ENCODE measurements at regions not wholly inside any gene's neighbourhood (a gene's known extent, or its start where the extent isn't known, plus 50 kb on each side); places are given as distances from the start of the nearest gene placed in this dataset.

DNA sequence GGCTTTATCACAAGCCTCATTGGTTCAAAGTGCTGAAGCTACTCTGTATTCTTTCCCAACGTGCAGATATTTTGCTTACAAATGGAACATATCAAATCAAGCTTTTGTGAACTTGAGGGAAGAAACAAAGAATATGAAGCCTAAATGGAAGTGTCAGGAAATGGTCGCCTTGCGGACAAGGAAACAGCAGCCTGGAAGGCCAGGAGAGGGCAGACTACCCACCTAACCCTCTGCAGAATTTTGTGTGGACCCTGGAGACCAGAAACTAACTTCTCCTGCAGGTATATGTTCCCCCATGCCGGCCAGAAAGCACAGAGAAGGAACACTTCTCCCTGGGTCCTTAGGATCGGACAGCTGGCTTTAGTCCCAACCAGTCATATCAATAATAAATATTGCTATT, 1425.8 kb downstream of the PCDH7 start:
- TF ChIP-seq, protein P1, sequence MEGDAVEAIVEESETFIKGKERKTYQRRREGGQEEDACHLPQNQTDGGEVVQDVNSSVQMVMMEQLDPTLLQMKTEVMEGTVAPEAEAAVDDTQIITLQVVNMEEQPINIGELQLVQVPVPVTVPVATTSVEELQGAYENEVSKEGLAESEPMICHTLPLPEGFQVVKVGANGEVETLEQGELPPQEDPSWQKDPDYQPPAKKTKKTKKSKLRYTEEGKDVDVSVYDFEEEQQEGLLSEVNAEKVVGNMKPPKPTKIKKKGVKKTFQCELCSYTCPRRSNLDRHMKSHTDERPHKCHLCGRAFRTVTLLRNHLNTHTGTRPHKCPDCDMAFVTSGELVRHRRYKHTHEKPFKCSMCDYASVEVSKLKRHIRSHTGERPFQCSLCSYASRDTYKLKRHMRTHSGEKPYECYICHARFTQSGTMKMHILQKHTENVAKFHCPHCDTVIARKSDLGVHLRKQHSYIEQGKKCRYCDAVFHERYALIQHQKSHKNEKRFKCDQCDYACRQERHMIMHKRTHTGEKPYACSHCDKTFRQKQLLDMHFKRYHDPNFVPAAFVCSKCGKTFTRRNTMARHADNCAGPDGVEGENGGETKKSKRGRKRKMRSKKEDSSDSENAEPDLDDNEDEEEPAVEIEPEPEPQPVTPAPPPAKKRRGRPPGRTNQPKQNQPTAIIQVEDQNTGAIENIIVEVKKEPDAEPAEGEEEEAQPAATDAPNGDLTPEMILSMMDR (conservative IDR thresholded peaks at IDR 0.05 in 1 of 2, IDR thresholded peaks at IDR 0.05 in 1 of 2; ENCODE audit: low read depth in 1 of 2, low read length in 2 of 2), result no peak
- no peak for TF ChIP-seq EZH2 (IDR thresholded peaks at IDR 0.05; ENCODE audit: low read length, missing control alignments)

Data from fibroblast of lung (primary cell).